ENCODE measurements at regions not wholly inside any gene's neighbourhood (a gene's known extent, or its start where the extent isn't known, plus 50 kb on each side); places are given as distances from the start of the nearest gene placed in this dataset.

GRCh38 chr7:12851841-12852240, 164.4 kb downstream of the ARL4A start:
- ATAC-seq = no peak
- H3K27me3 ChIP-seq (ENCODE audit: insufficient read depth in 3 of 3, low read length in 2 of 3) = no peaks in the 10 kb centered on the region
- H3K27ac ChIP-seq = no peak overlapping the region
- H3K36me3 ChIP-seq (ENCODE audit: insufficient read depth in 1 of 2, low read depth in 1 of 2) = no peaks in the 10 kb centered on the region
- H3K4me3 ChIP-seq = no peak overlapping the region
- no peaks in the 10 kb centered on the region for H3K4me1 ChIP-seq
- H3K9me3 ChIP-seq = no peaks in the 10 kb centered on the region
- no peak for TF ChIP-seq CTCF (IDR thresholded peaks at IDR 0.05)
- DNase-seq = no peak
- intact Hi-C loops (cut with DNase I) = no loop called here
- WGBS, 3 donors = 90 to 91% (median 91%) methylated on average over 3 of the region's 3 CpGs

- Histone ChIP-seq H3K4me1 (no peaks in the 10 kb centered on the region), H3K9me3 (no peaks in the 10 kb centered on the region), H3K27me3 (ENCODE audit: insufficient read depth in 3 of 3, low read length in 2 of 3) (no peaks in the 10 kb centered on the region), H3K36me3 (ENCODE audit: insufficient read depth in 1 of 2, low read depth in 1 of 2) (no peaks in the 10 kb centered on the region), H3K4me3 (no peak overlapping the region), H3K27ac (no peak overlapping the region)
- WGBS, 3 donors = 55 to 67% (median 65%) methylated on average over 4 of the region's 4 CpGs
- no peak for ATAC-seq
- no peak for DNase-seq
- intact Hi-C loops (cut with DNase I) = no loop called here
- no peak for TF ChIP-seq CTCF (IDR thresholded peaks at IDR 0.05)
Observed at GRCh38 chr7:12855036-12855435, 167.6 kb downstream of the ARL4A start.

GRCh38 chr7:12859761-12860160, 172.3 kb downstream of the ARL4A start:
- no peak for TF ChIP-seq CTCF (IDR thresholded peaks at IDR 0.05)
- DNase-seq (no peak), ATAC-seq (no peak)
- Histone ChIP-seq H3K27ac (no peak overlapping the region), H3K9me3 (no peaks in the 10 kb centered on the region), H3K4me3 (no peak overlapping the region), H3K36me3 (ENCODE audit: insufficient read depth in 1 of 2, low read depth in 1 of 2) (no peaks in the 10 kb centered on the region), H3K4me1 (no peaks in the 10 kb centered on the region), H3K27me3 (ENCODE audit: insufficient read depth in 3 of 3, low read length in 2 of 3) (no peaks in the 10 kb centered on the region)
- intact Hi-C loops (cut with DNase I) = no loop called here
- 41 to 68% (median 44%) methylated on average over 2 of the region's 2 CpGs for WGBS, 3 donors

GRCh38 chr7:12861070-12861469, 173.6 kb downstream of the ARL4A start:
- TF ChIP-seq CTCF (IDR thresholded peaks at IDR 0.05) = no peak
- intact Hi-C loops (cut with DNase I) = no loop called here
- H3K9me3 ChIP-seq = no peaks in the 10 kb centered on the region
- H3K36me3 ChIP-seq (ENCODE audit: insufficient read depth in 1 of 2, low read depth in 1 of 2) = no peaks in the 10 kb centered on the region
- DNase-seq (no peak), ATAC-seq (no peak)
- H3K4me1 ChIP-seq = no peaks in the 10 kb centered on the region
- WGBS, 3 donors = 34 to 39% (median 37%) methylated on average over 3 of the region's 3 CpGs
- H3K4me3 ChIP-seq = no peak overlapping the region
- no peaks in the 10 kb centered on the region for H3K27me3 ChIP-seq (ENCODE audit: insufficient read depth in 3 of 3, low read length in 2 of 3)
- H3K27ac ChIP-seq = no peak overlapping the region

GRCh38 chr7:12862146-12862545, 174.7 kb downstream of the ARL4A start:
- intact Hi-C loops (cut with DNase I) = no loop called here
- Histone ChIP-seq H3K36me3 (ENCODE audit: insufficient read depth in 1 of 2, low read depth in 1 of 2) (no peaks in the 10 kb centered on the region), H3K4me3 (no peak overlapping the region), H3K27me3 (ENCODE audit: insufficient read depth in 3 of 3, low read length in 2 of 3) (no peaks in the 10 kb centered on the region), H3K27ac (no peak overlapping the region), H3K9me3 (no peaks in the 10 kb centered on the region), H3K4me1 (no peaks in the 10 kb centered on the region)
- no peak for TF ChIP-seq CTCF (IDR thresholded peaks at IDR 0.05)
- DNase-seq (no peak), ATAC-seq (no peak)
- WGBS, 3 donors = 67 to 93% (median 67%) methylated on average over 4 of the region's 4 CpGs

All from psoas muscle (tissue), 7 donors.